Neuronal stem cell (in vitro differentiated cells): ENCODE measurements at regions not wholly inside any gene's neighbourhood (a gene's known extent, or its start where the extent isn't known, plus 50 kb on each side); places are given as distances from the start of the nearest gene placed in this dataset.

ENCODE experiments used
- DNase-seq: peaks from one replicate; pipeline ENCODE4 v3.0.0-alpha.2; 2013; ENCODE audit warnings: low spot score
- H2AFZ ChIP-seq: one replicate; pipeline ENCODE4 v1.6.1; 2013; ENCODE audit warnings: mild to moderate bottlenecking, low read length, inconsistent platforms
- H2AK5ac ChIP-seq: 2 replicates; pipeline ENCODE4 v1.6.1; 2013; ENCODE audit warnings: low read depth, mild to moderate bottlenecking, inconsistent platforms, low read length, moderate library complexity, mixed read lengths
- H2BK120ac ChIP-seq: 2 replicates; pipeline ENCODE4 v1.6.1; 2013; ENCODE audit warnings: low read depth, mild to moderate bottlenecking, inconsistent platforms, low read length, moderate library complexity, mixed read lengths
- H2BK12ac ChIP-seq: one replicate; pipeline ENCODE4 v1.6.1; 2013; ENCODE audit warnings: low read length, inconsistent platforms
- H2BK15ac ChIP-seq: 2 replicates; pipeline ENCODE4 v1.6.1; 2013; ENCODE audit warnings: mild to moderate bottlenecking, low read length, inconsistent platforms, mixed read lengths
- H2BK5ac ChIP-seq: one replicate; pipeline ENCODE4 v1.6.1; 2013; ENCODE audit warnings: inconsistent platforms, mild to moderate bottlenecking, low read length, moderate library complexity
- H3K14ac ChIP-seq: one replicate; pipeline ENCODE4 v1.6.1; 2013; ENCODE audit warnings: low read length, inconsistent platforms
- H3K18ac ChIP-seq: 2 replicates; pipeline ENCODE4 v1.6.1; 2013; ENCODE audit warnings: low read length, inconsistent platforms
- H3K23ac ChIP-seq: 2 replicates; pipeline ENCODE4 v1.6.1; 2013; ENCODE audit warnings: low read depth, mild to moderate bottlenecking, mixed read lengths, low read length, inconsistent platforms; ENCODE audit not compliant: poor library complexity
- H3K27ac ChIP-seq: replicated peaks from 3 replicates; pipeline ENCODE4 v1.5.1; 2013; ENCODE audit warnings: low read length, inconsistent platforms
- H3K27me3 ChIP-seq, 3 experiments: 2 replicates each; pipeline ENCODE4 v1.6.1; 2013; ENCODE audit warnings: low read length in 3 of 3, mild to moderate bottlenecking in 2 of 3, inconsistent platforms in 1 of 3, low read depth in 1 of 3, mixed read lengths in 1 of 3, moderate library complexity in 1 of 3; ENCODE audit not compliant: control insufficient read depth in 3 of 3, insufficient read depth in 3 of 3
- H3K36me3 ChIP-seq, 2 donors: replicated peaks in 1 of 2; 2 replicates each; pipeline ENCODE4 v1.6.1; 2013; ENCODE audit warnings: low read length in 2 of 2; ENCODE audit not compliant: control insufficient read depth in 2 of 2, insufficient read depth in 2 of 2
- H3K4ac ChIP-seq: 2 replicates; pipeline ENCODE4 v1.6.1; 2013; ENCODE audit warnings: inconsistent platforms, mild to moderate bottlenecking, low read length, moderate library complexity
- H3K4me1 ChIP-seq, 2 donors: 1 replicate in 1 of 2; 2 replicates in 1 of 2; pipeline ENCODE4 v1.6.1; 2013; ENCODE audit warnings: low read length in 2 of 2, low read depth in 1 of 2; ENCODE audit not compliant: control insufficient read depth in 2 of 2, insufficient read depth in 1 of 2
- H3K4me2 ChIP-seq: one replicate; pipeline ENCODE4 v1.6.1; 2013; ENCODE audit warnings: mild to moderate bottlenecking, low read length, inconsistent platforms; ENCODE audit not compliant: insufficient read depth, poor library complexity, severe bottlenecking
- H3K4me3 ChIP-seq, 2 donors: 2 replicates each; pipeline ENCODE4 v1.5.1; 2013; ENCODE audit warnings: low read length in 2 of 2, mild to moderate bottlenecking in 2 of 2, inconsistent platforms in 1 of 2, moderate library complexity in 1 of 2
- H3K79me1 ChIP-seq: one replicate; pipeline ENCODE4 v1.6.1; 2013; ENCODE audit warnings: low read depth, mild to moderate bottlenecking, inconsistent platforms, low read length, moderate library complexity
- H3K9ac ChIP-seq: one replicate; pipeline ENCODE4 v1.6.1; 2013; ENCODE audit warnings: mild to moderate bottlenecking, low read depth, low read length, inconsistent platforms; ENCODE audit not compliant: poor library complexity
- H3K9me3 ChIP-seq, 2 donors: replicated peaks in 1 of 2; 2 replicates each; pipeline versions ENCODE3 to v1.6.1; 2013; ENCODE audit warnings: low read length in 2 of 2, mild to moderate bottlenecking in 2 of 2, inconsistent platforms in 1 of 2, low read depth in 1 of 2, mixed read lengths in 1 of 2, moderate library complexity in 1 of 2; ENCODE audit not compliant: control insufficient read depth in 2 of 2, insufficient read depth in 1 of 2
- H4K8ac ChIP-seq: one replicate; pipeline ENCODE4 v1.6.1; 2013; ENCODE audit warnings: low read depth, mild to moderate bottlenecking, inconsistent platforms, low read length, moderate library complexity
- H4K91ac ChIP-seq: one replicate; pipeline ENCODE4 v1.6.1; 2013; ENCODE audit warnings: low read length, low read depth, mild to moderate bottlenecking, inconsistent platforms; ENCODE audit not compliant: poor library complexity
- WGBS, 2 donors: extraction: QIAGEN DNeasy Blood & Tissue Kit; methylation state at CpG; one replicate each; pipeline ENCODE4 v1.1.7; 2013; ENCODE audit warnings: missing lambda C conversion rate in 2 of 2, mixed read lengths in 1 of 2; ENCODE audit not compliant: insufficient read length in 2 of 2, insufficient replicate concordance in 1 of 2; ENCODE audit errors: extremely low coverage in 2 of 2; 5-methylcytosine and 5-hydroxymethylcytosine counted together

DNA sequence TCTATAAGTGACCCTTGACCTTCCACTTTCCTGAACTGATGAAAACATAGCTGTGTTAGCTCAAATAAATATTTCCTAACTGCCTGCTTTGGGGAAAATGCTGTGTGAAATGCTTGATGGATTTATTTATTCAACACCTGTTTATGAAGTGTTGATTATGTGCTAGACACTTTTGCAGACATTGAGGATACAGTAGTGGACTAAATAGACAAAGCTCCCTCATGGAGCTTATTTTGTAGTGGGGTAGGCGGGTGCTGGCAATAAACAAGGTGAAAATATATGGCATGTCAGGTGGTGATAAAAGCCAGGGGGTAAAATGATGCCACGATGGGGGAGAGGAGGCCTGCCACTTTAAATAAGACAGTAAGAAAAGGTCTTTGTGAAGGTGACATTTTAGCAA, 50.2 kb upstream of the TLR3 start:
- no peak overlapping the region for H3K4ac ChIP-seq
- H4K91ac ChIP-seq = no peak overlapping the region
- peaks cover 0 to 5% of the 10 kb centered on the region in 2 donors for H3K9me3 ChIP-seq
- H3K9ac ChIP-seq = no peak overlapping the region
- H3K79me1 ChIP-seq = no peaks in the 10 kb centered on the region
- H2AFZ ChIP-seq = no peak overlapping the region
- no CpG with 5 or more reads among the region's 2 CpGs for WGBS, 2 donors
- no peak overlapping the region for H2BK120ac ChIP-seq
- H3K27ac ChIP-seq = no peak overlapping the region
- no peaks in the 10 kb centered on the region for H3K27me3 ChIP-seq
- H3K4me3 ChIP-seq = no peak overlapping the region
- DNase-seq = no peak
- no peak overlapping the region for H2BK12ac ChIP-seq
- H2BK15ac ChIP-seq = no peak overlapping the region
- H4K8ac ChIP-seq = no peak overlapping the region
- H2AK5ac ChIP-seq = no peak overlapping the region
- H3K4me2 ChIP-seq = no peak overlapping the region
- no peak overlapping the region for H3K14ac ChIP-seq
- H2BK5ac ChIP-seq = no peak overlapping the region
- no peak overlapping the region for H3K23ac ChIP-seq
- H3K36me3 ChIP-seq = no peaks in the 10 kb centered on the region
- peaks cover 0 to 1% of the 10 kb centered on the region in 2 donors for H3K4me1 ChIP-seq
- no peak overlapping the region for H3K18ac ChIP-seq
